8988T (cell line): ENCODE measurements at regions not wholly inside any gene's neighbourhood (a gene's known extent, or its start where the extent isn't known, plus 50 kb on each side); places are given as distances from the start of the nearest gene placed in this dataset.
"Not testable (repeated sequence)": the region's sequence is repeated elsewhere in the genome, so short reads cannot be mapped to it uniquely, and the experiment has no call there.

Experiments
- DNase-seq: peaks from one replicate; pipeline ENCODE4 v3.0.0; 2011

GRCh38 chr21:32886339-32886738 lies 114.8 kb upstream of the PAXBP1 start:
- DNase-seq: no peak

GRCh38 chr21:32887026-32887425 lies 115.5 kb upstream of the PAXBP1 start:
- DNase-seq: no peak

GRCh38 chr21:32888971-32889370 lies 117.4 kb upstream of the PAXBP1 start:
- DNase-seq: no peak

- no peak for DNase-seq
Measured at GRCh38 chr21:32889596-32889995, 118.0 kb upstream of the PAXBP1 start.

GRCh38 chr21:32894321-32894720 lies 122.8 kb upstream of the PAXBP1 start:
- DNase-seq: no peak

- no peak for DNase-seq
Measured at GRCh38 chr21:32900814-32901213, 124.9 kb upstream of the OLIG2 start.

GRCh38 chr21:32907521-32907920 lies 118.2 kb upstream of the OLIG2 start:
- DNase-seq: no peak

- no peak for DNase-seq
Measured at GRCh38 chr21:32908534-32908933, 117.2 kb upstream of the OLIG2 start.

- DNase-seq: no peak
Measured at GRCh38 chr21:32909393-32909792, 116.3 kb upstream of the OLIG2 start.

- DNase-seq: no peak
Measured at GRCh38 chr21:32914424-32915039, 111.2 kb upstream of the OLIG2 start.

- DNase-seq: no peak
Measured at GRCh38 chr21:32915099-32915498, 110.6 kb upstream of the OLIG2 start.

GRCh38 chr21:32916088-32916487 lies 109.6 kb upstream of the OLIG2 start:
- DNase-seq: no peak

- no peak for DNase-seq
Measured at GRCh38 chr21:32916522-32917099, 109.1 kb upstream of the OLIG2 start.

- DNase-seq: no peak
Measured at GRCh38 chr21:32917362-32918135, 108.2 kb upstream of the OLIG2 start.

GRCh38 chr21:32918478-32919120 lies 107.1 kb upstream of the OLIG2 start:
- DNase-seq: no peak

- DNase-seq: no peak
Measured at GRCh38 chr21:32920474-32920873, 105.3 kb upstream of the OLIG2 start.

- DNase-seq: no peak
Measured at GRCh38 chr21:32921632-32922230, 104.0 kb upstream of the OLIG2 start.

- no peak for DNase-seq
Measured at GRCh38 chr21:32925098-32925497, 100.6 kb upstream of the OLIG2 start.

GRCh38 chr21:32929633-32930038 lies 96.1 kb upstream of the OLIG2 start:
- DNase-seq: no peak

GRCh38 chr21:32930673-32931072 lies 95.1 kb upstream of the OLIG2 start:
- no peak for DNase-seq

- not testable (repeated sequence) for DNase-seq
Measured at GRCh38 chr21:32934068-32934467, 91.7 kb upstream of the OLIG2 start.

GRCh38 chr21:32934829-32935228 lies 90.9 kb upstream of the OLIG2 start:
- DNase-seq: no peak
